HG03432 (cell line): ENCODE measurements at regions not wholly inside any gene's neighbourhood (a gene's known extent, or its start where the extent isn't known, plus 50 kb on each side); places are given as distances from the start of the nearest gene placed in this dataset.
"Not testable (repeated sequence)": the region's sequence is repeated elsewhere in the genome, so short reads cannot be mapped to it uniquely, and the experiment has no call there.

Source experiments
- ATAC-seq: cut with Tn5 transposase; IDR thresholded peaks from one replicate; pipeline ENCODE4 v1.9.1; 2021; ENCODE audit warnings: mild to moderate bottlenecking, moderate library complexity; ENCODE audit not compliant: unreplicated experiment

GRCh38 chr6:91055959-91056358 lies 469.1 kb upstream of the MAP3K7 start:
- ATAC-seq: no peak

DNA sequence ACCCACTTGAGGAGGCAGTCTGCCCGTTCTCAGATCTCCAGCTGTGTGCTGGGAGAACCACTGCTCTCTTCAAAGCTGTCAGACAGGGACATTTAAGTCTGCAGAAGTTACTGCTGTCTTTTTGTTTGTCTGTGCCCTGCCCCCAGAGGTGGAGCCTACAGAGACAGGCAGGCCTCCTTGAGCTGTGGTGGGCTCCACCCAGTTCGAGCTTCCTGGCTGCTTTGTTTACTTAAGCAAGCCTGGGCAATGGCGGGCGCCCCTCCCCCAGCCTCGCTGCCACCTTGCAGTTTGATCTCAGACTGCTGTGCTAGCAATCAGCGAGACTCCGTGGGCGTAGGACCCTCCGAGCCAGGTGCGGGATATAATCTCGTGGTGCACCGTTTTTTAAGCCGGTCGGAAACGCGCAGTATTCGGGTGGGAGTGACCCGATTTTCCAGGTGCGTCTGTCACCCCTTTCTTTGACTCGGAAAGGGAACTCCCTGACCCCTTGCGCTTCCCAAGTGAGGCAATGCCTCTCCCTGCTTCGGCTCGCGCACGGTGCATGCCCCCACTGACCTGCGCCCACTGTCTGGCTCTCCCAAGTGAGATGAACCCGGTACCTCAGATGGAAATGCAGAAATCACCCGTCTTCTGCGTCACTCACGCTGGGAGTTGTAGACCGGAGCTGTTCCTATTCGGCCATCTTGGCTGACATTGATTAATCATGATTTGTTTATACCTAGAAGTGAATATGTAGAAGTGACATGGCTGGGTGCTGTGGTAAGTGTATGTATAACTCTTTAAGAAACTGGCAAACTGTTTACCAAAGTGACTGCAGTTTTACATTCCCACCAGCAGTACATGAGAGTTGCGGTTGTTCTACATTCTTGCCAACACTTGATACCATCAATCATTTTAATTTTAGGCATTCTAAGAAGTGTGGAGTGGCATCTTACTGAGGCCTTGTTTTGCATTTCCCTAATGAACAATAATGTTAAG lies 465.9 kb upstream of the MAP3K7 start:
- not testable (repeated sequence) for ATAC-seq

- ATAC-seq: no peak
Measured at GRCh38 chr6:91045161-91045560, 458.3 kb upstream of the MAP3K7 start.

DNA sequence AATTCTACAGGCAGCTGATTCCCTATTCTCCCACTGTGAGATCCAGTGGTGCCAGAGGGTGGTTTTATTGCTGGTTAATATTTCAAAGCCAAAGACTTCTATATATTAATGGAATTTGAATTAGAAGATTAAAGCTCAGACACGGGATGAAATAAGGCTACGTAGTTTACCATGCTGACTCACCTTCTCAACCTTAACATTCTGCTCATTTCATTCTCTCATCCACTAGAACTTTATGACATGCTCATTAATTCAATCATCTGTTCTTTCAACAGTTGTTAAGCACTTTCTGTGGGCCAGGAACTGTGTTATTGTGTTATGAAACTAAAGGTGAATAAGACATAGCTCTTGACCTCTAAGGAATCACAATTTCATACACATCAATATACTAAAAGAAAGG lies 456.9 kb upstream of the MAP3K7 start:
- ATAC-seq: no peak

DNA sequence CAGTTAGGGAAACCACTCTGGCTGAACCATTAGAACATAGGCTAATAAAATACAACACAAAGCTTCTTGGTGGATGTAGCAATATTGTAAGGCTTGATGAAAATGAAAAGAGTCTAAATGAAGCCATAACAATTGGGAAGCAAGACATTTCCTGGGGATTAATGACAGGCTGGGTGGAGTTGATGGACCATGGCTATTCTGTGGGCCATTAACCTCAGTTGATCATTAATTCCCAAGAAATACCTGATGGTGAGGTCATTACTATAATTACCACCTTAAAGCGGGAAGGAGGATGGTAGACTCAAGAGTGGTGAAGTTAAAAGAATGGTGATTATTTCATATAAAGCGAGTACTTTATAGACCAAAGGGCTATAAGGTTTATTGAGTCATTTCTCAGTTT lies 455.8 kb upstream of the MAP3K7 start:
- ATAC-seq: no peak

DNA sequence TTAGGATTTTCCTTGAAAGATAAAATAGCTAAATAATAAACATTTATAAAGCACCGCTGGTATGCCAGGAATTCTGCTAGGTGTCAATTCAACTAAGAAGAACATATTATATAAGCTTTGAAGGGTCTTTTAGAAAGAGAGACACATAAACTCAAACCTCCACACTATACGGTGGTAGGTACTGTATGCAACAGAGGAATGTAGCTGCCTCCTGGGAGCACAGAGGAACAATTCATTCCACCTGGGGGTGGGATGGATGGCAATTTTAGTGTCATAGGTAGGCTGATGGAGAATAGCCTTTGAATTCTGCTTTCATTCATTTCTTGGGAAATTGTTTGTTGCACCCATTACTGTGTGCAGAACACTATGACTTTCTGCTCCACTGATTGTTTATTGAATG lies 447.1 kb upstream of the MAP3K7 start:
- ATAC-seq: no peak

GRCh38 chr6:91031581-91031980 lies 444.7 kb upstream of the MAP3K7 start:
- no peak for ATAC-seq

DNA sequence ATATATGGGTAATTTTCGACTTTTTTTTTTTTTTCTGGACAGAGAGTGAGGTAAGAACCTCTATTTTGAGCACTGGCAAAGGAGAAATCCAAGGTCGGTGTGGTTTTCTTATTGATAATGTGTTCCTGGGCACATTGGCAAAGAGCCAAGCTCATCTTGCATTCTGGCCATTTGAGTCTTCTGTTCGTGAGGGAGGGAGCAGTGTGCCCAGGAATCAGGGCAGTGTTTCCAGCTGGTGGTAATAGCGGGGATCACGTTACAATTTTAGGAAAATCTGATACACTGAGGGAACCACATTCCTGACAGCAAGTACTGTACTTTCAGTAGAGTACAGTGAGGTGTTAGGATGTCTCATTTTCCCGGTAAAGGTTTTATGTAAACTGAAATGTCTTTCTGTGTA lies 442.3 kb upstream of the MAP3K7 start:
- no peak for ATAC-seq

DNA sequence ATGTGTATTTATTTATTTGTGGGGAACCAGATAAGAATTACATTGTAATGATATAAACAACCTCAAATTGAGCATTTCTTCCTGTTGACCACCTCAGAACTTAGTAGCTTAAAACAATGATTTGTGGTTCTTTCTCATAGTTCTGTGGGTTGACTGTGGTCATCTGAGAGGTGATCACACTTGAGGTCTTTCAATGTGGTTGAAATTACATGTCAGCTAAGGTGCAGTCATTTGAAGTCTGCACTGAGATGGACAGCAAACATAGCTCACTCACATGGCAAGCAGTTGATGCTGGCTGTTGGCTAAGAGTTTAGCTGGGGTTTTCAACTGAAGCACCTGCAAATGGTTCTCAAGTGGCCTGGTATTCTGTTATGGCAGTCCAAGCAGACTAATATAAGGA lies 436.7 kb upstream of the MAP3K7 start:
- ATAC-seq: no peak

- ATAC-seq: peak; percentile 91
Measured at GRCh38 chr6:91020744-91021143, 433.9 kb upstream of the MAP3K7 start.

GRCh38 chr6:91018586-91018985 lies 431.7 kb upstream of the MAP3K7 start:
- no peak for ATAC-seq

DNA sequence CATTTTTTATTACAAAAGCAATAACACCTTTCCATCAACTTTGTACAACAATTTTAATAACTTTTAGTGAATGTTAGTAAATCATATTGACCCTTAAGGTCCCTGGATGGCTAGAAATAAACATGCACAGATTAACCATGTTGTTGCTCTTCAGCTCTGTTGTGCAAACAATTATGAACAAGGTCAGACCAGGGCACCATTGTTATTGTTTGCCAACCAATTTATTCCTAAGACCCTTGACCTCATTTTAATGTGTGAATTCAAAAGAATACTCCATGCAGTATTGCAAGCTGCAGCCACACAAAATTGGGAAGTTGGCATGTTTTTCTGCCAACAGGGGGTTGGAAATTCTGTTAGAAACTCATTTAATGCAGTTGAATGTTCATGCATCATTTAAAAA lies 426.6 kb upstream of the MAP3K7 start:
- no peak for ATAC-seq

DNA sequence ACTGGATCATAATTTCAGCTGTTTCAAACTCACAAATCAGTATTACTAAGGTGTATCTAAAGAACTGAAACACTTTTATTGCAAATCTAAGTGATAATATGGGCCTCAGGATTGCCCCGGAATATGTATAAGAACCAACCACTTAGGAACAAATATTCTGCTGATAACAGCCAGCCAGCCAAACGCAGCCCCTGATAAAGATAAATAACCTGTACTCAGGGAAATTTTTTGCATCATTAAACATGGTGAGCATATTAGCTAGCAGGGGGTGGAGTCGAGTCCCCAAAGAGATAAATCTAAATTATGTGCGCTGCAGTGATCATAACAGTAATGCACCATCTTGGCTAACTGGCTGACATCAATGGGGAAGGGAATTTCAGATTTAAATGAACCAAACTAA lies 410.2 kb upstream of the MAP3K7 start:
- ATAC-seq: no peak

- ATAC-seq: no peak
Measured at GRCh38 chr6:90993770-90994169, 406.9 kb upstream of the MAP3K7 start.

DNA sequence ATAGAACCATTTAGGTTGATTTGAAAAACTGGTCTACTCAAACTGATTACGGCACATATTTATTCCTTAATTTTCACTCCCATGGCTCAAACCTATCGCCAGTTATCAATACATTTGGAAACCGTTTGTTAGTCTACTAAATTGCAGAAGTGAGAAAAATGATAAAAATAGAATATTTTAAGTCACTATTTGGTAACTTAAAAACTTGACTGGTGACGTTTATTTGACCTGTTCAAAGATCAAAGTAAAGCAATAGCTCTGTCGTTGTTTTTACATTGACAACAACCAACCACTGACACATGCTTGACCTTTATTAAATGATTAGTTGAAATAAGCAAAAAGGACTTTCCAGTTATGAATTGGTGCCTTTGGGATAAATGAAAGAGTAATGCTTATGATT lies 402.9 kb upstream of the MAP3K7 start:
- ATAC-seq: no peak

- no peak for ATAC-seq
Measured at GRCh38 chr6:90984066-90984465, 397.2 kb upstream of the MAP3K7 start.

GRCh38 chr6:90983462-90983861 lies 396.6 kb upstream of the MAP3K7 start:
- no peak for ATAC-seq

GRCh38 chr6:90982581-90982980 lies 395.7 kb upstream of the MAP3K7 start:
- no peak for ATAC-seq

DNA sequence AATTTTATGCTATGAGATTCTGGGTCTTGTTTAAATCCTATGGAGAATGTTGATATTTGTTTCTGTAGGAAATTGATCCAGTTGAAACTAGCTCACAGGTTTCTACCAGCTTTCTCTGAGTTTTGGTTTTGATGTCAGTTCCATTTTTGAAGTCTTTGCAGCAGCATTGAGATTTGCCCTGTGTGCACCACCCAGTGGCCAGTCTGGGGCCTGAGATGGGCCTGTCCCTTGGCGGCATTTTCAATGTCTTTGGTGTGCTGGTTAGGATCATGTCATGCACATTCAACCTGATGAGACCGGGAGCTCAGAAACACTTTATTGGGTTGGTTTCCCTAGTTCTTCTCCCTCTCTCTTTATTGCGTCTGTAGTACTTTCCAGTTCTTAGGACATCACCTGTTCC lies 395.2 kb upstream of the MAP3K7 start:
- peak; percentile 36 for ATAC-seq

DNA sequence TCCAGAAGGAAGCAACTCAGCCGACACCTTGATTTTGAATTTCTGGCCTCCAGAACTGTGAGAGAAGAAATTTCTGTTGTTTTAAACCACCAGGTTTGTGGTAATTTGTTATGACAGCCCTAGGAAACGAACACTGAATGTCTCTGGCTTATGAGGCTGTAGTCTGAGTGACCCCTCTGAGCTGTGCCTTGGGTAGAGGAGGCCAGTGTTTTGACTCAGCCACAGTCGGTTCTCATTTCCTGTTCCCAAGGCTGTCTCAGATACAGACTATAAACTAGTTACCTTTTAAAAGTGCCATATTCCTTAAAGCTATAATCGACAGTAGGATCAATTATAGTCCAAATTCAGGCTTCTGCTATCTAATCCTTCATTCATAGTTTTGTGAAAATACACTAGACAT lies 391.2 kb upstream of the MAP3K7 start:
- peak; percentile 76 for ATAC-seq

DNA sequence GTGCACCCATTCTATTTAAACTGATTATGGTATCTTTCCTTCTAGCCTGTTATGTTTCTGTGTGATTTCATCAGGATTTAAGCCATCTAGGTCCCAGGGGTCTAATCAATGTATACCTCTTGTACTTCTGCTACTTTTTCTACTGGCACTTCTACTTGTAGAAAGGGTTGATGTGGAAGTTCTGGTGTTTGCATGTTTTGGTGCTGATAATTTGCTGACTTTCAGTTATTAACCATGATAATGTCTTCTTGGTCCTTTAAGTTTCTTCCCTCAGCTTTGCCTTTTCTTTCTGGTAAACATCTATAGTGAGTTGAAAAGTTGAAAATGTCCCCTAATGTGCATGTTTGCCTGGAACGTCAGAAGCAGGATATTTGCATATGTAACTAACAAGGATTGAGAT lies 390.6 kb upstream of the MAP3K7 start:
- ATAC-seq: no peak

GRCh38 chr6:90976341-90976740 lies 389.5 kb upstream of the MAP3K7 start:
- ATAC-seq: no peak

DNA sequence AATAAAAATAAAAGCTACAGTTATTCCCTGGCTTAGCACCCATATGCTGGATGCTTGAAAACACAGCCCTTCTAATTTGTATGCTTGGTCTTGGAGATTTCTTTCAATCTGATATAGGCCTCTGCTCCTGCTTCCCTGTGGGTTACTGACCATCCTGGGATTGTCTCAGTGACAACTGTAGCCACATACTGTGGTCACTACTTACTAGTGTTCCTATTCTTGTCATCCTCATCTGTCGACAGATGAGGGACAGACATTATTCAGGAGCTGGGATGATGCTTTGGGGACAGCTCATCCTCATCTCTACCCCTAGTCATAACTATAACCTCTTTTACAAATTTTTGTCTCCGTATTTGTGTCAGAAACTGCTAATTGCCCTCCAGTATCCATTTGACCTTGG lies 388.9 kb upstream of the MAP3K7 start:
- ATAC-seq: no peak
